CD8-positive, alpha-beta memory T cell (primary cell): ENCODE measurements at regions not wholly inside any gene's neighbourhood (a gene's known extent, or its start where the extent isn't known, plus 50 kb on each side); places are given as distances from the start of the nearest gene placed in this dataset.

Experiments used
- CTCF ChIA-PET: fragments of 350-600 bp; sonication (Branson Sonifier 250); formaldehyde crosslinking; loops from one replicate; lab custom pipeline; 2021; ENCODE audit warnings: antibody characterized with exemption; lab: Charles Lee
- POLR2A ChIA-PET: fragments of 350-600 bp; sonication (Branson Sonifier 250); formaldehyde crosslinking; loops from one replicate; lab custom pipeline; 2021; ENCODE audit warnings: antibody characterized with exemption; lab: Charles Lee
- DNase-seq, 5 donors: peaks; one replicate each; pipeline versions ENCODE4 v3.0.0 to v3.0.0-alpha.2; 2020 to 2022; ENCODE audit warnings: mixed read lengths in 1 of 5
- H3K27ac ChIP-seq: one replicate; pipeline ENCODE4 v1.7.0; 2013; ENCODE audit warnings: low read depth, mild to moderate bottlenecking, low read length, moderate library complexity
- H3K27me3 ChIP-seq: 2 replicates; pipeline ENCODE4 v1.7.0; 2013; ENCODE audit warnings: low read length, mild to moderate bottlenecking; ENCODE audit not compliant: insufficient read depth, poor library complexity, severe bottlenecking
- H3K36me3 ChIP-seq: 2 replicates; pipeline ENCODE4 v1.7.0; 2013; ENCODE audit warnings: mild to moderate bottlenecking, low read length, moderate library complexity; ENCODE audit not compliant: insufficient read depth
- H3K4me1 ChIP-seq: 2 replicates; pipeline ENCODE4 v1.7.0; 2013; ENCODE audit warnings: mild to moderate bottlenecking, low read length, moderate library complexity; ENCODE audit not compliant: insufficient read depth
- H3K4me3 ChIP-seq: 2 replicates; pipeline ENCODE4 v1.7.0; 2013; ENCODE audit warnings: mild to moderate bottlenecking, low read length
- H3K9me3 ChIP-seq: 2 replicates; pipeline ENCODE4 v1.7.0; 2013; ENCODE audit warnings: mild to moderate bottlenecking, low read length
- H3K27ac Mint-ChIP-seq, 8 donors: one replicate each; pipeline ENCODE4 v1.8.0; 2020 to 2021; ENCODE audit warnings: mixed read lengths in 8 of 8, mild to moderate bottlenecking in 6 of 8, inconsistent platforms in 3 of 8, moderate library complexity in 3 of 8
- H3K27me3 Mint-ChIP-seq, 2 donors: one replicate each; pipeline ENCODE4 v1.8.0; 2020 to 2021; ENCODE audit warnings: mixed read lengths in 2 of 2, mild to moderate bottlenecking in 1 of 2, moderate library complexity in 1 of 2
- H3K36me3 Mint-ChIP-seq, 3 donors: one replicate each; pipeline ENCODE4 v1.8.0; 2020 to 2021; ENCODE audit warnings: mixed read lengths in 3 of 3, inconsistent platforms in 1 of 3, mild to moderate bottlenecking in 1 of 3
- H3K4me1 Mint-ChIP-seq, 3 donors: one replicate each; pipeline ENCODE4 v1.8.0; 2020 to 2021; ENCODE audit warnings: mixed read lengths in 3 of 3, inconsistent platforms in 1 of 3, mild to moderate bottlenecking in 1 of 3
- H3K4me3 Mint-ChIP-seq, 7 donors: one replicate each; pipeline ENCODE4 v1.8.0; 2020 to 2021; ENCODE audit warnings: mixed read lengths in 7 of 7, mild to moderate bottlenecking in 6 of 7, moderate library complexity in 4 of 7, inconsistent platforms in 2 of 7
- H3K9me3 Mint-ChIP-seq, 5 donors: one replicate each; pipeline ENCODE4 v1.8.0; 2020 to 2022; ENCODE audit warnings: mixed read lengths in 5 of 5, mild to moderate bottlenecking in 3 of 5, moderate library complexity in 2 of 5, inconsistent platforms in 1 of 5

GRCh38 chr7:49670991-49671390 is 102.4 kb upstream of the VWC2 start:
- CTCF ChIA-PET = no interaction called here
- H3K4me1 Mint-ChIP-seq = no peaks in the 10 kb centered on the region

GRCh38 chr7:49692516-49692915 is 80.9 kb upstream of the VWC2 start:
- no peak overlapping the region for H3K27ac ChIP-seq
- H3K4me1 ChIP-seq = no peaks in the 10 kb centered on the region
- no peak overlapping the region for H3K27ac Mint-ChIP-seq
- CTCF ChIA-PET = no interaction called here
- POLR2A ChIA-PET = no interaction called here
- no peak for DNase-seq
- no peak overlapping the region for H3K4me3 ChIP-seq
- H3K9me3 ChIP-seq = no peaks in the 10 kb centered on the region
- H3K4me3 Mint-ChIP-seq = no peak overlapping the region
- H3K27me3 ChIP-seq = no peaks in the 10 kb centered on the region
- peaks cover 2 to 7% (median 6%) of the 10 kb centered on the region in 5 donors for H3K9me3 Mint-ChIP-seq
- no peaks in the 10 kb centered on the region for H3K36me3 ChIP-seq
- H3K4me1 Mint-ChIP-seq = no peaks in the 10 kb centered on the region
- H3K36me3 Mint-ChIP-seq = no peaks in the 10 kb centered on the region
- peaks cover 0 to 2% of the 10 kb centered on the region in 2 donors for H3K27me3 Mint-ChIP-seq

More at GRCh38 chr7:49670991-49671390, 102.4 kb upstream of the VWC2 start:
- Mint-ChIP-seq H3K27me3 (no peaks in the 10 kb centered on the region), H3K9me3 (peaks cover 0 to 16% (median 10%) of the 10 kb centered on the region in 5 donors), H3K4me3 (no peak overlapping the region), H3K27ac (no peak overlapping the region), H3K36me3 (peaks cover 0 to 3% (median 0%) of the 10 kb centered on the region in 3 donors)
- DNase-seq = no peak
- H3K4me3 ChIP-seq = no peak overlapping the region
- POLR2A ChIA-PET = no interaction called here
- H3K9me3 ChIP-seq = no peaks in the 10 kb centered on the region
- no peaks in the 10 kb centered on the region for H3K36me3 ChIP-seq
- H3K27me3 ChIP-seq = no peaks in the 10 kb centered on the region
- H3K27ac ChIP-seq = no peak overlapping the region
- no peaks in the 10 kb centered on the region for H3K4me1 ChIP-seq

- Histone ChIP-seq H3K9me3 (no peaks in the 10 kb centered on the region), H3K27ac (no peak overlapping the region), H3K4me3 (no peak overlapping the region), H3K27me3 (no peaks in the 10 kb centered on the region), H3K4me1 (no peaks in the 10 kb centered on the region), H3K36me3 (no peaks in the 10 kb centered on the region)
- H3K27me3 Mint-ChIP-seq = peaks cover 0 to 2% of the 10 kb centered on the region in 2 donors
- no peak overlapping the region for H3K4me3 Mint-ChIP-seq
- H3K36me3 Mint-ChIP-seq = no peaks in the 10 kb centered on the region
- ChIA-PET CTCF (no interaction called here), POLR2A (no interaction called here)
- DNase-seq = no peak
- H3K4me1 Mint-ChIP-seq = no peaks in the 10 kb centered on the region
- H3K9me3 Mint-ChIP-seq = peaks cover 2 to 6% (median 6%) of the 10 kb centered on the region in 5 donors
- H3K27ac Mint-ChIP-seq = no peak overlapping the region
These were observed 77.5 kb upstream of the VWC2 start for GRCh38 chr7:49695971-49696370.

GRCh38 chr7:49700841-49701240 is 72.6 kb upstream of the VWC2 start:
- ChIA-PET POLR2A (no interaction called here), CTCF (no interaction called here)
- no peaks in the 10 kb centered on the region for H3K27me3 ChIP-seq
- H3K4me1 ChIP-seq = no peaks in the 10 kb centered on the region
- Mint-ChIP-seq H3K4me3 (no peak overlapping the region), H3K27ac (no peak overlapping the region), H3K4me1 (no peaks in the 10 kb centered on the region), H3K9me3 (peaks cover 0 to 7% (median 2%) of the 10 kb centered on the region in 5 donors), H3K36me3 (no peaks in the 10 kb centered on the region), H3K27me3 (no peaks in the 10 kb centered on the region)
- no peak overlapping the region for H3K4me3 ChIP-seq
- no peak overlapping the region for H3K27ac ChIP-seq
- DNase-seq = no peak
- no peaks in the 10 kb centered on the region for H3K36me3 ChIP-seq
- H3K9me3 ChIP-seq = no peaks in the 10 kb centered on the region

- Mint-ChIP-seq H3K4me3 (no peak overlapping the region), H3K27me3 (peaks cover 0 to 2% of the 10 kb centered on the region in 2 donors), H3K4me1 (no peaks in the 10 kb centered on the region), H3K9me3 (peaks cover 0 to 10% (median 2%) of the 10 kb centered on the region in 5 donors), H3K36me3 (no peaks in the 10 kb centered on the region), H3K27ac (no peak overlapping the region)
- POLR2A ChIA-PET = no interaction called here
- no peak for DNase-seq
- no peak overlapping the region for H3K27ac ChIP-seq
- H3K27me3 ChIP-seq = no peaks in the 10 kb centered on the region
- H3K36me3 ChIP-seq = no peaks in the 10 kb centered on the region
- CTCF ChIA-PET = no interaction called here
- no peaks in the 10 kb centered on the region for H3K4me1 ChIP-seq
- no peaks in the 10 kb centered on the region for H3K9me3 ChIP-seq
- H3K4me3 ChIP-seq = no peak overlapping the region
These were observed 71.3 kb upstream of the VWC2 start for GRCh38 chr7:49702099-49702498.

- Histone ChIP-seq H3K4me3 (no peak overlapping the region), H3K36me3 (no peaks in the 10 kb centered on the region), H3K27me3 (no peaks in the 10 kb centered on the region), H3K27ac (no peak overlapping the region), H3K4me1 (no peaks in the 10 kb centered on the region), H3K9me3 (no peaks in the 10 kb centered on the region)
- Mint-ChIP-seq H3K4me3 (no peak overlapping the region), H3K4me1 (no peaks in the 10 kb centered on the region), H3K9me3 (peaks cover 0 to 10% (median 2%) of the 10 kb centered on the region in 5 donors), H3K36me3 (no peaks in the 10 kb centered on the region), H3K27ac (no peak overlapping the region), H3K27me3 (peaks cover 0 to 2% of the 10 kb centered on the region in 2 donors)
- CTCF ChIA-PET = no interaction called here
- POLR2A ChIA-PET = no interaction called here
- DNase-seq = no peak
These were observed 70.1 kb upstream of the VWC2 start for GRCh38 chr7:49703337-49703736.

- Mint-ChIP-seq H3K4me3 (no peak overlapping the region), H3K27me3 (peaks cover 0 to 2% of the 10 kb centered on the region in 2 donors), H3K4me1 (no peaks in the 10 kb centered on the region), H3K27ac (no peak overlapping the region), H3K9me3 (peaks cover 0 to 10% (median 2%) of the 10 kb centered on the region in 5 donors), H3K36me3 (no peaks in the 10 kb centered on the region)
- ChIA-PET CTCF (no interaction called here), POLR2A (no interaction called here)
- no peaks in the 10 kb centered on the region for H3K36me3 ChIP-seq
- no peaks in the 10 kb centered on the region for H3K9me3 ChIP-seq
- no peak overlapping the region for H3K4me3 ChIP-seq
- no peaks in the 10 kb centered on the region for H3K27me3 ChIP-seq
- H3K4me1 ChIP-seq = no peaks in the 10 kb centered on the region
- DNase-seq = no peak
- no peak overlapping the region for H3K27ac ChIP-seq
These were observed 69.6 kb upstream of the VWC2 start for GRCh38 chr7:49703881-49704280.

- CTCF ChIA-PET = no interaction called here
- H3K36me3 ChIP-seq = no peaks in the 10 kb centered on the region
- peaks cover 0 to 10% (median 2%) of the 10 kb centered on the region in 5 donors for H3K9me3 Mint-ChIP-seq
- H3K9me3 ChIP-seq = no peaks in the 10 kb centered on the region
- DNase-seq = no peak
- POLR2A ChIA-PET = no interaction called here
- no peak overlapping the region for H3K27ac ChIP-seq
- H3K4me3 Mint-ChIP-seq = no peak overlapping the region
- H3K27me3 Mint-ChIP-seq = peaks cover 0 to 2% of the 10 kb centered on the region in 2 donors
- no peaks in the 10 kb centered on the region for H3K27me3 ChIP-seq
- H3K4me1 Mint-ChIP-seq = no peaks in the 10 kb centered on the region
- H3K4me3 ChIP-seq = no peak overlapping the region
- H3K4me1 ChIP-seq = no peaks in the 10 kb centered on the region
- no peaks in the 10 kb centered on the region for H3K36me3 Mint-ChIP-seq
- no peak overlapping the region for H3K27ac Mint-ChIP-seq
These were observed 67.3 kb upstream of the VWC2 start for GRCh38 chr7:49706106-49706505.

GRCh38 chr7:49707891-49708290 is 65.5 kb upstream of the VWC2 start:
- no peak overlapping the region for H3K27ac Mint-ChIP-seq
- H3K4me3 Mint-ChIP-seq = no peak overlapping the region
- no peaks in the 10 kb centered on the region for H3K36me3 Mint-ChIP-seq
- POLR2A ChIA-PET = no interaction called here
- H3K4me3 ChIP-seq = no peak overlapping the region
- no peaks in the 10 kb centered on the region for H3K4me1 ChIP-seq
- no peak for DNase-seq
- CTCF ChIA-PET = no interaction called here
- no peaks in the 10 kb centered on the region for H3K4me1 Mint-ChIP-seq
- H3K27ac ChIP-seq = no peak overlapping the region
- H3K27me3 Mint-ChIP-seq = peaks cover 0 to 2% of the 10 kb centered on the region in 2 donors
- no peaks in the 10 kb centered on the region for H3K9me3 ChIP-seq
- H3K36me3 ChIP-seq = no peaks in the 10 kb centered on the region
- H3K27me3 ChIP-seq = no peaks in the 10 kb centered on the region
- H3K9me3 Mint-ChIP-seq = peaks cover 0 to 9% (median 0%) of the 10 kb centered on the region in 5 donors
